Left lung (tissue), 4 donors: ENCODE measurements at regions not wholly inside any gene's neighbourhood (a gene's known extent, or its start where the extent isn't known, plus 50 kb on each side); places are given as distances from the start of the nearest gene placed in this dataset.
A peak's percentile ranks its signal among the peaks of the same experiment; 100 is the strongest.

Experiments used
- ATAC-seq: fragments of 200-7000 bp; cut with Tn5 transposase; one replicate; pipeline ENCODE4 v1.9.1; 2020; ENCODE audit warnings: moderate library complexity
- DNase-seq, 4 donors: peaks; one replicate each; pipeline ENCODE4 v3.0.0-alpha.2; 2013 to 2020
- H3K27ac ChIP-seq, 2 donors: fragments of 200-600 bp; sonication (generic) in 1 of 2; one replicate each; pipeline versions ENCODE4 v1.5.0 to v1.8.0; 2020 to 2021
- H3K27me3 ChIP-seq, 2 donors: fragments of 200-600 bp; sonication (generic) in 1 of 2; one replicate each; pipeline versions ENCODE4 v1.5.0 to v1.8.0; 2020 to 2021
- H3K36me3 ChIP-seq, 2 donors: fragments of 200-600 bp; sonication (generic) in 1 of 2; one replicate each; pipeline versions ENCODE4 v1.5.0 to v1.8.0; 2020 to 2021
- H3K4me1 ChIP-seq, 2 donors: fragments of 200-600 bp; one replicate each; pipeline ENCODE4 v1.8.0; 2021
- H3K4me3 ChIP-seq, 2 donors: fragments of 200-600 bp; sonication (generic) in 1 of 2; one replicate each; pipeline versions ENCODE4 v1.5.0 to v1.8.0; 2020 to 2021; ENCODE audit warnings: mild to moderate bottlenecking in 1 of 2
- H3K9me3 ChIP-seq, 2 donors: fragments of 200-600 bp; sonication (generic) in 1 of 2; one replicate each; pipeline versions ENCODE4 v1.5.0 to v1.8.0; 2020 to 2021
- intact Hi-C, 2 donors: fragments of 100-400 bp; cut with DNase I; formaldehyde crosslinking; loops; one replicate each; pipeline versions ENCODE4 v1.11.2 to v1.14.2; 2022
- TF ChIP-seq, protein P1 (sequence below), 2 donors: fragments of 200-600 bp; sonication (generic) in 1 of 2; IDR thresholded peaks; one replicate each; pipeline versions ENCODE4 v1.5.0 to v1.8.0; 2021; ENCODE audit warnings: antibody characterized with exemption in 2 of 2
- donor health status: DM: no; HTN: yes; CAD: no.
- donor health status: DM: no; HTN: no; CAD: no.

DNA sequence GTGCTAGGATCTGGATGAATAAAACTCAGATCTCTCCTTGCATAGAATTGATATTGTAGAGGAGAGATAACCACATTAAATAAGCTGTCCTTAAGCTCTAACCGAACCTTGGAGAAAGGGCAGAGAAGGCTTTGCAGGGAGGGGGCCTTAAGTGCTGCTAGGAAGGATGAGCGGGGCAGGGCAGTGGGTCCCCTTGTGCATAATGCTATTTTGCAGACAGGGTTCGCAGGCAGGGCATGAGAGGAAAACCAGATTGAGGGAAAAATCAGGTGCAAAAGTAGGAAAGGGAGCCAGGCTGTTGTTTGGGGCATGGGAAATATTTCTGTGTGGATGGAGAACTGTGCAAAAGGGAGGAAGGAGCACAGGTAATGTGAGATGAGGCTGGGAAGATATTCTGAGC is 383.0 kb upstream of the JARID2 start:
- intact Hi-C loops, result no loop called here
- Histone ChIP-seq H3K27ac (no peak overlapping the region), H3K36me3 (no peaks in the 10 kb centered on the region), H3K9me3 (no peaks in the 10 kb centered on the region), H3K4me1 (peaks cover 0 to 23% of the 10 kb centered on the region in 2 donors), H3K27me3 (no peaks in the 10 kb centered on the region), H3K4me3 (no peak overlapping the region)
- DNase-seq, result no peak
- no peak for ATAC-seq
- TF ChIP-seq, protein P1, sequence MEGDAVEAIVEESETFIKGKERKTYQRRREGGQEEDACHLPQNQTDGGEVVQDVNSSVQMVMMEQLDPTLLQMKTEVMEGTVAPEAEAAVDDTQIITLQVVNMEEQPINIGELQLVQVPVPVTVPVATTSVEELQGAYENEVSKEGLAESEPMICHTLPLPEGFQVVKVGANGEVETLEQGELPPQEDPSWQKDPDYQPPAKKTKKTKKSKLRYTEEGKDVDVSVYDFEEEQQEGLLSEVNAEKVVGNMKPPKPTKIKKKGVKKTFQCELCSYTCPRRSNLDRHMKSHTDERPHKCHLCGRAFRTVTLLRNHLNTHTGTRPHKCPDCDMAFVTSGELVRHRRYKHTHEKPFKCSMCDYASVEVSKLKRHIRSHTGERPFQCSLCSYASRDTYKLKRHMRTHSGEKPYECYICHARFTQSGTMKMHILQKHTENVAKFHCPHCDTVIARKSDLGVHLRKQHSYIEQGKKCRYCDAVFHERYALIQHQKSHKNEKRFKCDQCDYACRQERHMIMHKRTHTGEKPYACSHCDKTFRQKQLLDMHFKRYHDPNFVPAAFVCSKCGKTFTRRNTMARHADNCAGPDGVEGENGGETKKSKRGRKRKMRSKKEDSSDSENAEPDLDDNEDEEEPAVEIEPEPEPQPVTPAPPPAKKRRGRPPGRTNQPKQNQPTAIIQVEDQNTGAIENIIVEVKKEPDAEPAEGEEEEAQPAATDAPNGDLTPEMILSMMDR (IDR thresholded peaks at IDR 0.05), result no peak

DNA sequence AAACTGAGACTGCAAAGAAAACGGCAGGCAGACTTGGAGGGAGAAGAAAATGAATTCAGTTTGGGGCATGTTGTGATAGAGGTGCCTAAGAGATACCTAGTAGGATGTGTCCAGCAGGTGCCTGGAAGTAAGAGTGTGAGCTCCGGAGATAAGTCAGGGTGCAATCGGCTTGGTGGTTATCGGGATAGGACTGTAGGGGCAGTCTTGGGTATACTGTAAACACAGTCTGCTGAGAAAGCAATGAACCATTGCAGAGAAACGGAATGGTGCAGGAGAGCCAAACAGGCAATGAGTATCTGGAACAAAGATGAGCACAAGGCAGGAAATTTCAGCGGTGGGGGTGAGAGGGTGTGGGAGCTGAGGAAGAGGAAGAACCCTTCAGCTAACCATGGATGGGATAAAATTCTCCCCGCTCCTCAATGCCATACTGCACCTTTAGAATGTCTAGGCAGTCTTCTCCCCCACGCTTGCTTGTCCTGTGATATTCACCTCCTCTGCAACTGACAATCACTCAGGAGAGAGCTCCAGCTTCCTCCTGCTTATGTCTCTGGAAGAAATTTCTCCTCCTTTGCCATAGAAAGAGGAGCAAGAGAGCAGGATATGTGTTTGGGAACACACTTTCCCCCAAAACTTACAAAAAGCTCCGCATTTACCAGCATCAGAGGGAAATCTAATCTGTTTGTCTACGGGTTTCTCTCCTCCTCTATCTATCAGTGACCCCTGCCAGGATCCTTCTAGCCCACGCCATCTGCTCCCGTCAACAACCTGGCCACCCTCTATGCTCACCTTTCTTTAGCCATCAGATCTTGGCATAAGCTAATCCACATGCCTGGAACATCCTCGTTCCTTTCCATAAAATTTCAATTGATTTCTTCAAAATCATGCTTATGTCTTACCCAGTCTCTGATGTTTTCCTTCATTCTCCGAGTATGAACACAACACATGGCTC is 381.7 kb upstream of the JARID2 start:
- H3K27me3 ChIP-seq, result no peaks in the 10 kb centered on the region
- H3K4me3 ChIP-seq, result no peak overlapping the region
- H3K4me1 ChIP-seq, result peaks cover 0 to 23% of the 10 kb centered on the region in 2 donors
- no peak overlapping the region for H3K27ac ChIP-seq
- no peaks in the 10 kb centered on the region for H3K9me3 ChIP-seq
- intact Hi-C loops, result no loop called here
- no peaks in the 10 kb centered on the region for H3K36me3 ChIP-seq
- TF ChIP-seq, protein P1 (IDR thresholded peaks at IDR 0.05), result no peak
- DNase-seq, result no peak
- ATAC-seq, result no peak

DNA sequence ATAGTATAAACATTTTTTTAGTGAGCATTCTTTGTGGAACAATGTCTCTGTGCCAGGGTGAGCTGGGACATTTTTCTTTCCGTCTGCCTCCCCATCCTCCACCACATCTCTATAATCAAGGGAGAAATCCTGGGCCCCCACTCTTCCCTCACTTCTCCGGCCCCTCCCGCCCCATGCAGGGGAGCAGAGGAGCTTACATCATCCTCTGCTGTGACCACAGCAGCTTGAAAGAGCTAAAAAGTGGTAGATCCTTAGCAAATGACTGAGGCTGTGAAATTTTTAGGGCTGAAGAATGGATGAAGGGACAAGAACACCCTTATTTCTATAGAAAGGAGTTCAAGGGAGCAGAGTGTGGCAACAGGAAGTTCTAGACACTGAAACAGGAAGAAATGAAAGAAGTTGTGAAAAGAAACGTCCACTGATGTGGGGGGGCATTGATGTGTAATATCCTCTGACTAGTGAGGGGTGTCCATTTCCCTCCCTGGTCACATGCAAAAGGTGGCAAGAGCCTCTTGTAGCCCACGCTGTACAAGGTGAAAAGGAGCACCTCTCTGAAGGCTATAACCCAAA is 380.3 kb upstream of the JARID2 start:
- Histone ChIP-seq H3K9me3 (no peaks in the 10 kb centered on the region), H3K36me3 (no peaks in the 10 kb centered on the region), H3K27ac (peak overlapping the region; percentile 2 to 73), H3K4me1 (peaks cover 0 to 23% of the 10 kb centered on the region in 2 donors), H3K27me3 (no peaks in the 10 kb centered on the region), H3K4me3 (no peak overlapping the region)
- ATAC-seq (peak; percentile 27), DNase-seq (peak in 2 of 4 donors; percentile 47 to 66)
- TF ChIP-seq, protein P1 (IDR thresholded peaks at IDR 0.05), result no peak
- intact Hi-C loops, result no loop called here

DNA sequence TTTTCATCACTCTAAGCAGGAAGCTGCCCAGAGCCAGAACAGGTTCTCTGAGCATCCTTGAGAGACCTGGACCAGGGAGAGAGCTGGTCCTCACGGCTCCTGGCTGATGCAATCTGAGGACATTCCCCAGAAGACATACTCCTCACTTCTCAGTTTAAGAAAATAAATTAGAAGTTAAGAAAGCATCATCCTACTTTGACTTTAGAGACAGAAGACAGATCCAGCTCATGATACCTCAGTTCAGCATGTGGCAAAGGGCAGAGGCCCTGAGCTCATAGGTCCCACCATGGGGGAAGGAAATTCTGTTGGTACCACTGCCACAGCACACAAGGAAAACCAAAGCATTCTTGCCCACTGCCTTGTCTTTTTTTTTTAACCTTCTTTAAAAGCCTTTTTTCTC is 378.1 kb upstream of the JARID2 start:
- TF ChIP-seq, protein P1 (IDR thresholded peaks at IDR 0.05), result no peak
- Histone ChIP-seq H3K9me3 (no peaks in the 10 kb centered on the region), H3K4me3 (no peak overlapping the region), H3K36me3 (no peaks in the 10 kb centered on the region), H3K4me1 (peaks cover 0 to 24% of the 10 kb centered on the region in 2 donors), H3K27me3 (no peaks in the 10 kb centered on the region), H3K27ac (no peak overlapping the region)
- no peak for DNase-seq
- intact Hi-C loops, result no loop called here
- ATAC-seq, result no peak

DNA sequence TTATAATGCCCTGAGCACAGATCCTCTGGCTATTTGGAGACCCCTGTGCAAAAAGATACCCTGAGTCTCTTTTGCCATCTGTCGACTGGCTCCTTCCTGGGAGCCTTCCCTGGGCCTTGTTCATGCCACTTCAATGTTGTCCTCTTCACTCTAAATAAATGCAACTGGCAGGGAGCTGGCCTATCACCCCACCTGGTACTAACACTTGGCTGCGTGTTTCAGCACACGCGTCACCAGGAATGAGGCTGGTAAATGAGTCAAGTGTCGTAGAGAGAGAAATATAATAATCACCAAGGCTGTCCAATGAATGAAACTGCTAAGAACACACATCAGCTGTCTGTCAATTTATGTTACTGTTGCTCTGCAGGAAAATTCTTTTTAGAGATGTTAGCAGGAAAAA is 374.6 kb upstream of the JARID2 start:
- H3K36me3 ChIP-seq, result no peaks in the 10 kb centered on the region
- H3K4me1 ChIP-seq, result peaks cover 0 to 15% of the 10 kb centered on the region in 2 donors
- no peak overlapping the region for H3K4me3 ChIP-seq
- H3K27me3 ChIP-seq, result no peaks in the 10 kb centered on the region
- H3K27ac ChIP-seq, result no peak overlapping the region
- intact Hi-C loops, result no loop called here
- no peaks in the 10 kb centered on the region for H3K9me3 ChIP-seq
- DNase-seq (peak in 2 of 4 donors; percentile 48 to 51), ATAC-seq (peak; percentile 85)
- TF ChIP-seq, protein P1 (IDR thresholded peaks at IDR 0.05), result no peak
